HG02678 (cell line): ENCODE measurements at regions not wholly inside any gene's neighbourhood (a gene's known extent, or its start where the extent isn't known, plus 50 kb on each side); places are given as distances from the start of the nearest gene placed in this dataset.
A peak's percentile ranks its signal among the peaks of the same experiment; 100 is the strongest.

ENCODE experiments used
- ATAC-seq: cut with Tn5 transposase; IDR thresholded peaks from one replicate; pipeline ENCODE4 v1.9.1; 2021; ENCODE audit warnings: mild to moderate bottlenecking, moderate library complexity; ENCODE audit not compliant: unreplicated experiment

GRCh38 chr13:50189450-50189849 lies 174.2 kb downstream of the KCNRG start:
- no peak for ATAC-seq

DNA sequence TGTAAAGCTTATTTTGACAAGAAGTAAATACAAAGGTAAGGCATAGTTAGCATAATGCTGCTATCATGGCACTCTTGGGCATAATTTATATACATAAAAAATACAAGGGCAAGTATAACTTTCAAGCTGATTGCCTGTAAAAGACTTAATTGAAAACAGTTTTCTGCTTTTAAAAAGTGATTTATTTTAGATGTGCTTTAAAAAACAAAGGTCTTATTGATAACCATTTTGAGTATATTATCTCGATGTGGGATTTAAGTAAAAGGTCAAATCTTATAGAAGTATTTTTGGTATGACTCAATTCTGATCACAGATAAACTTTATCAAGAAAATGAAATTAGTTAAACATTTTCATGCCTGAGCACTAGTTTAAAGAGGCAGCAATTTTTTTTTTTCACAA lies 175.8 kb downstream of the KCNRG start:
- no peak for ATAC-seq

- no peak for ATAC-seq
Measured at GRCh38 chr13:50192272-50192813, 177.1 kb downstream of the KCNRG start.

GRCh38 chr13:50195045-50195444 lies 179.8 kb downstream of the KCNRG start:
- ATAC-seq = no peak

GRCh38 chr13:50196118-50196517 lies 180.9 kb downstream of the KCNRG start:
- ATAC-seq = no peak

DNA sequence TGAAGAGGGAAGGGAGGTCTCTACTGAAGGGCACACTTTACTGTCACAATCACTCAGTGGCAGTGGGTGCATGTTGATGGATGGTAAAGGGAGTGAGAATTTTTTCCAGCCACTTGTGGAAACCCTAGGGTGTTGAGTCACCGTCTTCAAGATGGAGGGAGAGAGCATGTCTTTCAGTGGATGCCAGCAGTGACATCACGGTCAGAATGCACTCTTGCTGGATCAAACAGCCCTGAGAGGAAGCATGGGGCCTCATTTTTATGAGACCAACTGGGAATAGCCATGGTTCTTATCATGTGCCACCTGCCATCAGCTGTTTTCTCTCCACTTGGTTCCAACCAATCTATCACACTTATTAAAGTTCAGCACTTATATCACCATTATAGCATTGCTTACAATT lies 182.5 kb downstream of the KCNRG start:
- ATAC-seq = no peak

- no peak for ATAC-seq
Measured at GRCh38 chr13:50198508-50198907, 183.3 kb downstream of the KCNRG start.

- ATAC-seq = no peak
Measured at GRCh38 chr13:50200569-50200968, 185.3 kb downstream of the KCNRG start.

GRCh38 chr13:50200988-50201387 lies 185.7 kb downstream of the KCNRG start:
- no peak for ATAC-seq

- ATAC-seq = no peak
Measured at GRCh38 chr13:50202485-50202884, 187.2 kb downstream of the KCNRG start.

- no peak for ATAC-seq
Measured at GRCh38 chr13:50203256-50203941, 188.2 kb downstream of the KCNRG start.

DNA sequence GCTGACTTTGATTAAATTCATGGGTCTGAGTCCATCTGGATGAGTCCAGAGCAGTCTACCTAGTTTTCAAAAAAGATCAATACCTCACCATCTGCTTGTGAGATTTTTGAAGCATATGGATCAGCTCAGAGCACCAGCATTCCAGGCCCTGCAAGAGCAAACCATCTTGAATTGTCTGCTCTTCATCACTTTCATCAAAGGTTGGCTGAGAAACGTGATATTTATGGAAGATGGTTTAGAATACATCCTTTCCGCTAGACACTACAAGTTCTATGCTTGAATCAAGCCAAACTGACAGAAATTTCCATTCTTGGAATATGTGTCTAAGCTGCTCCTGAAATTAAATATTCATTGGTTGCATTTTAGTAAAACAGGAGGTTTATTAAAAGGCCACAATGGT lies 190.3 kb downstream of the KCNRG start:
- no peak for ATAC-seq

GRCh38 chr13:50208826-50209335 lies 193.6 kb downstream of the KCNRG start:
- no peak for ATAC-seq

DNA sequence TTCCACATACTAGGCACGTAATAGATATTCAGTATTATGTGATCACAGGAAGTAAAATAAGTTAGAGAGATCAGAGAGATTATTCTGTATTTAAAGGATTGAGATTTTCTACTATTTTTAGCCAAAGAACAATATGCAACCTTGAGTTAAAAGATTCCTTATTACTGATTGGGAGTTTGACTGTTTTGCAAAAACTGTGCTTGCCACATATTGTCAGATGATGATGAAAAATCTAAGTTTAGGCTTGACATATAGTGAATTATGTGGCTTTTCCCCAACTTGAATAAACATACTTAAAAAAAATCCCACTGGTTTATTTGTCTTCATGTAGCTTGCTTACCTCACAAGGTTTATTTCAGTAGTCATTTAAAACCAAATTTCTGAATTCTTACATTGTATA lies 194.4 kb downstream of the KCNRG start:
- ATAC-seq = no peak

GRCh38 chr13:50213526-50213925 lies 198.3 kb downstream of the KCNRG start:
- ATAC-seq = no peak

GRCh38 chr13:50214514-50214913 lies 199.3 kb downstream of the KCNRG start:
- ATAC-seq = no peak

DNA sequence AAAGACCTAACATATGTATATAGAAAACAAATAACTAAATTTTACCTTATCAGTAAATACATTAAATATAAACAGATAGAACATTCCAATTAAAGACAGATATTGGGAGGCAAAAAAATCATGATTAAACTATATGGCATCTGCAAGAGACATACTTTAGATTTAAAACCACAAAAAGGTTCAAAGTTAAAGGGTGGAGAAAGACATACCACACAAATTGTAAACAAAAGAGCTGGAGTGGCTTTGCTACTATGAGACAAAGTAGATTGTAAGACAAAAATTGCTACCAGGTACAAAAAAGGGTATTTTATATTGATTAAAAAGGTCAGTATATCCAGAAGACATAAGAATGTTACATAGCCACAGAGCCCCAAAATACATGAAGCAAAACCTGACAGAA lies 200.2 kb downstream of the KCNRG start:
- ATAC-seq = no peak

DNA sequence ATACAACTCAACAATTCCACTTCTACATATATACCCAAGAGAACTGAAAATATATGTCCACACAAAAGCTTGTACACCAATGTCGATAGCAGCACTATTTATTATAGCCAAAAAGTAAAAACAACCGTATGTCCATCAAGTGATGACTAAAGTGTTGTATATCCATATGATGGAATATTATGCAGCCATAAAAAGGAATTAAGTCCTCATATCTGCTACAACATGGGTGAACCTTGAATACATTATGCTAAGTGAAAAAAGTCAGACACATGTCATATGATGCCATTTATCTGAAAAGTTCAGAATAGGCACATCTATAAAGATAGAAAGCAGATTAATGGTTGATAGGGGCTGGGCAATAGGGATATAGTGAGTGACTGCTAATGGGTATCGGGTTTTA lies 204.5 kb downstream of the KCNRG start:
- no peak for ATAC-seq

- no peak for ATAC-seq
Measured at GRCh38 chr13:50220938-50221337, 205.7 kb downstream of the KCNRG start.

GRCh38 chr13:50222569-50223332 lies 207.5 kb downstream of the KCNRG start:
- no peak for ATAC-seq

DNA sequence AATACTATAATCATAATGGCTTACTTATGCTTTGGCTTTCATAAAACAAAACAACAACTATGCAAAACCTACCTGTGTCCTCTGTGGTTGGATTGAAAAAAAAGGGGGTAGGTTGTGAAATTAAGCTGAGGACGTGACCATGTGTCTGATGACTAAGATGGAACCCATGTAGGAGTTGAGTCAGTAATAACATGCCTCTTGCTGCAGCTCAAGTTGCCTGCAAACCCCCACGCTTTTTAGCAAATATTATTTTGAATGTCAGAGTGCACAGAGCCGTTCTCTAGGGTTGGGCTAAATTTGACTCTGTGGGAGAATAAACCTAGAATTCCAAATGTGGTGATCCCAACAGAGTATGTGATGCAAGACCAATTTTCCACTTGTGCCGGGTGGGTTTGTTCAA lies 209.3 kb downstream of the KCNRG start:
- ATAC-seq = peak; percentile 63
